GM23248 (cell line): ENCODE measurements at regions not wholly inside any gene's neighbourhood (a gene's known extent, or its start where the extent isn't known, plus 50 kb on each side); places are given as distances from the start of the nearest gene placed in this dataset.

Experiments
- DNase-seq: peaks from one replicate; pipeline ENCODE4 v3.0.0-alpha.2; 2015
- H2AFZ ChIP-seq: fragments of 200-600 bp; sonication (generic); 2 replicates; pipeline ENCODE4 v1.6.1; 2016; ENCODE audit warnings: antibody characterized with exemption
- H3F3A ChIP-seq: fragments of 200-600 bp; sonication (generic); 2 replicates; pipeline ENCODE4 v1.6.1; 2016; ENCODE audit warnings: mild to moderate bottlenecking, antibody characterized with exemption, mixed run types; ENCODE audit not compliant: insufficient read depth
- H3K27ac ChIP-seq: fragments of 200-600 bp; sonication (generic); 2 replicates; pipeline ENCODE4 v1.5.1; 2016; ENCODE audit warnings: mild to moderate bottlenecking
- H3K27me3 ChIP-seq: fragments of 200-600 bp; sonication (generic); replicated peaks from 2 replicates; pipeline ENCODE4 v1.6.1; 2016; ENCODE audit warnings: mild to moderate bottlenecking; ENCODE audit not compliant: insufficient read depth
- H3K36me3 ChIP-seq: fragments of 200-600 bp; sonication (generic); 2 replicates; pipeline ENCODE4 v1.6.1; 2016; ENCODE audit warnings: low read depth, mild to moderate bottlenecking
- H3K4me1 ChIP-seq: fragments of 200-600 bp; sonication (generic); 2 replicates; pipeline ENCODE4 v1.6.1; 2016; ENCODE audit warnings: mild to moderate bottlenecking; ENCODE audit not compliant: insufficient read depth
- H3K4me2 ChIP-seq: fragments of 200-600 bp; sonication (generic); one replicate; pipeline ENCODE4 v1.6.1; 2016; ENCODE audit warnings: mild to moderate bottlenecking; ENCODE audit not compliant: unreplicated experiment
- H3K4me3 ChIP-seq: fragments of 200-600 bp; sonication (generic); 2 replicates; pipeline ENCODE4 v1.5.1; 2016; ENCODE audit warnings: mild to moderate bottlenecking
- H3K79me2 ChIP-seq: fragments of 200-600 bp; sonication (generic); 2 replicates; pipeline ENCODE4 v1.6.1; 2016; ENCODE audit warnings: mild to moderate bottlenecking; ENCODE audit not compliant: insufficient read depth
- H3K9ac ChIP-seq: fragments of 200-600 bp; sonication (generic); 2 replicates; pipeline ENCODE4 v1.6.1; 2016; ENCODE audit warnings: mild to moderate bottlenecking
- H3K9me2 ChIP-seq: fragments of 200-600 bp; sonication (generic); 2 replicates; pipeline ENCODE4 v1.6.1; 2016; ENCODE audit warnings: mixed run types, mild to moderate bottlenecking, moderate library complexity; ENCODE audit not compliant: insufficient read depth
- H3K9me3 ChIP-seq: fragments of 200-600 bp; sonication (generic); one replicate; pipeline ENCODE4 v1.6.1; 2017; ENCODE audit warnings: low read depth
- H4K20me1 ChIP-seq: fragments of 200-600 bp; sonication (generic); 2 replicates; pipeline ENCODE4 v1.6.0; 2016; ENCODE audit not compliant: insufficient read depth
- EZH2 ChIP-seq: fragments of 200-600 bp; sonication (generic); IDR thresholded peaks from 2 replicates; pipeline ENCODE4 v1.6.1; 2018; ENCODE audit warnings: antibody characterized with exemption, mild to moderate bottlenecking; ENCODE audit not compliant: insufficient read depth, poor library complexity, severe bottlenecking
- EZH2phosphoT487 ChIP-seq: fragments of 200-600 bp; sonication (generic); IDR thresholded peaks from 2 replicates; pipeline ENCODE4 v1.6.1; 2018; ENCODE audit warnings: antibody characterized with exemption, moderate library complexity, mild to moderate bottlenecking, low read depth; ENCODE audit not compliant: insufficient read depth
- WGBS, 2 experiments: methylation state at CpG; one replicate each; pipeline ENCODE4 v1.1.6; 2015 to 2017; ENCODE audit warnings: low lambda C conversion rate in 2 of 2, low coverage in 1 of 2; ENCODE audit errors: missing lambda C conversion rate in 2 of 2; 5-methylcytosine and 5-hydroxymethylcytosine counted together
- in situ Hi-C: fragments of 300-500 bp; cut with MboI; formaldehyde crosslinking; loops from 2 replicates; pipeline ENCODE4 v1.15.0; 2020

- Histone ChIP-seq H3K79me2 (no peaks in the 10 kb centered on the region), H2AFZ (no peak overlapping the region), H3K9me2 (no peaks in the 10 kb centered on the region), H4K20me1 (no peaks in the 10 kb centered on the region), H3K9ac (no peak overlapping the region), H3K4me2 (no peak overlapping the region), H3K27me3 (no peaks in the 10 kb centered on the region), H3F3A (no peaks in the 10 kb centered on the region), H3K4me3 (no peak overlapping the region), H3K4me1 (no peaks in the 10 kb centered on the region), H3K9me3 (no peaks in the 10 kb centered on the region), H3K36me3 (no peaks in the 10 kb centered on the region), H3K27ac (no peak overlapping the region)
- DNase-seq = no peak
- in situ Hi-C loops = no loop called here
- 33 to 43% methylated on average over 6 to 7 of the region's 7 CpGs for WGBS, 2 experiments
- TF ChIP-seq EZH2phosphoT487 (no peak), EZH2 (no peak)
These were observed 302.4 kb upstream of the ATP10A start for GRCh38 chr15:26165546-26165945.

- no peaks in the 10 kb centered on the region for H4K20me1 ChIP-seq
- H3K4me3 ChIP-seq = no peak overlapping the region
- no peaks in the 10 kb centered on the region for H3K4me1 ChIP-seq
- DNase-seq = no peak
- H3K9me2 ChIP-seq = no peaks in the 10 kb centered on the region
- no peak overlapping the region for H3K9ac ChIP-seq
- H3F3A ChIP-seq = no peaks in the 10 kb centered on the region
- no peaks in the 10 kb centered on the region for H3K79me2 ChIP-seq
- no peaks in the 10 kb centered on the region for H3K36me3 ChIP-seq
- in situ Hi-C loops = no loop called here
- H3K27ac ChIP-seq = no peak overlapping the region
- 0 out of 2 replicates have a peak, but pooled peaks cover 3% of the 10 kb centered on the region for H3K27me3 ChIP-seq
- 23 to 29% methylated on average over 4 of the region's 4 CpGs for WGBS, 2 experiments
- no peak for TF ChIP-seq EZH2phosphoT487
- no peak for TF ChIP-seq EZH2
- no peak overlapping the region for H3K4me2 ChIP-seq
- H2AFZ ChIP-seq = no peak overlapping the region
- H3K9me3 ChIP-seq = no peaks in the 10 kb centered on the region
These were observed 297.2 kb upstream of the ATP10A start for GRCh38 chr15:26160343-26160742.

- no peak for DNase-seq
- Histone ChIP-seq H3K9me2 (no peaks in the 10 kb centered on the region), H3K9ac (no peak overlapping the region), H4K20me1 (no peaks in the 10 kb centered on the region), H3F3A (no peaks in the 10 kb centered on the region), H3K27ac (no peak overlapping the region), H3K4me2 (no peak overlapping the region), H3K4me1 (no peaks in the 10 kb centered on the region), H3K36me3 (no peaks in the 10 kb centered on the region), H3K79me2 (no peaks in the 10 kb centered on the region), H3K27me3 (0 out of 2 replicates have a peak, but pooled peaks cover 3% of the 10 kb centered on the region), H2AFZ (no peak overlapping the region), H3K9me3 (no peaks in the 10 kb centered on the region), H3K4me3 (no peak overlapping the region)
- WGBS, 2 experiments = 54 to 67% methylated on average over 2 of the region's 2 CpGs
- in situ Hi-C loops = no loop called here
- no peak for TF ChIP-seq EZH2
- no peak for TF ChIP-seq EZH2phosphoT487
These were observed 295.0 kb upstream of the ATP10A start for GRCh38 chr15:26158176-26158575.

- no peaks in the 10 kb centered on the region for H3K36me3 ChIP-seq
- 0 out of 2 replicates have a peak, but pooled peaks cover 3% of the 10 kb centered on the region for H3K27me3 ChIP-seq
- H2AFZ ChIP-seq = no peak overlapping the region
- H3K4me1 ChIP-seq = no peaks in the 10 kb centered on the region
- 0 to 3% methylated on average over 7 of the region's 7 CpGs for WGBS, 2 experiments
- in situ Hi-C loops = no loop called here
- no peaks in the 10 kb centered on the region for H3K9me3 ChIP-seq
- no peaks in the 10 kb centered on the region for H3F3A ChIP-seq
- TF ChIP-seq EZH2phosphoT487 (no peak), EZH2 (no peak)
- H3K4me3 ChIP-seq = no peak overlapping the region
- H3K79me2 ChIP-seq = no peaks in the 10 kb centered on the region
- no peaks in the 10 kb centered on the region for H3K9me2 ChIP-seq
- H4K20me1 ChIP-seq = no peaks in the 10 kb centered on the region
- no peak for DNase-seq
- no peak overlapping the region for H3K4me2 ChIP-seq
- no peak overlapping the region for H3K9ac ChIP-seq
- H3K27ac ChIP-seq = no peak overlapping the region
These were observed 294.0 kb upstream of the ATP10A start for GRCh38 chr15:26157081-26157480.

- H3K4me3 ChIP-seq = no peak overlapping the region
- in situ Hi-C loops = no loop called here
- H2AFZ ChIP-seq = no peak overlapping the region
- H3K27ac ChIP-seq = no peak overlapping the region
- no peaks in the 10 kb centered on the region for H3K4me1 ChIP-seq
- TF ChIP-seq EZH2phosphoT487 (no peak), EZH2 (no peak)
- DNase-seq = no peak
- no peaks in the 10 kb centered on the region for H3F3A ChIP-seq
- no peaks in the 10 kb centered on the region for H3K36me3 ChIP-seq
- H3K9me2 ChIP-seq = no peaks in the 10 kb centered on the region
- 0 out of 2 replicates have a peak, but pooled peaks cover 3% of the 10 kb centered on the region for H3K27me3 ChIP-seq
- 15 to 24% methylated on average over 4 of the region's 4 CpGs for WGBS, 2 experiments
- no peaks in the 10 kb centered on the region for H3K79me2 ChIP-seq
- no peaks in the 10 kb centered on the region for H4K20me1 ChIP-seq
- H3K9me3 ChIP-seq = no peaks in the 10 kb centered on the region
- no peak overlapping the region for H3K4me2 ChIP-seq
- H3K9ac ChIP-seq = no peak overlapping the region
These were observed 292.9 kb upstream of the ATP10A start for GRCh38 chr15:26156051-26156450.
